Activated CD4-positive, alpha-beta T cell treated with anti-CD3 and anti-CD28 coated beads for 36 hours (primary cell): ENCODE measurements at regions not wholly inside any gene's neighbourhood (a gene's known extent, or its start where the extent isn't known, plus 50 kb on each side); places are given as distances from the start of the nearest gene placed in this dataset.
A peak's percentile ranks its signal among the peaks of the same experiment; 100 is the strongest.

ENCODE experiments used
- ATAC-seq: fragments of 200-7000 bp; cut with Tn5 transposase; one replicate; pipeline ENCODE4 v1.10.0; 2021; ENCODE audit warnings: mild to moderate bottlenecking, moderate library complexity
- CTCF ChIA-PET: fragments of 350-600 bp; sonication (Branson Sonifier 250); formaldehyde crosslinking; loops from one replicate; lab custom pipeline; 2021; ENCODE audit warnings: antibody characterized with exemption; lab: Charles Lee
- POLR2A ChIA-PET: fragments of 350-600 bp; sonication (Branson Sonifier 250); formaldehyde crosslinking; loops from one replicate; lab custom pipeline; 2021; ENCODE audit warnings: antibody characterized with exemption, inconsistent platforms; lab: Charles Lee
- DNase-seq: peaks from one replicate; pipeline ENCODE4 v3.0.0-alpha.2; 2020
- H3K27ac Mint-ChIP-seq: one replicate; pipeline ENCODE4 v1.8.0; 2021; ENCODE audit warnings: mixed read lengths
- H3K27me3 Mint-ChIP-seq: one replicate; pipeline ENCODE4 v1.8.0; 2021; ENCODE audit warnings: mixed read lengths
- H3K36me3 Mint-ChIP-seq: one replicate; pipeline ENCODE4 v1.8.0; 2021; ENCODE audit warnings: low read depth, mixed read lengths
- H3K4me1 Mint-ChIP-seq: one replicate; pipeline ENCODE4 v1.8.0; 2021; ENCODE audit warnings: mixed read lengths
- H3K4me3 Mint-ChIP-seq: one replicate; pipeline ENCODE4 v1.8.0; 2021; ENCODE audit warnings: mild to moderate bottlenecking, moderate library complexity, mixed read lengths
- H3K9me3 Mint-ChIP-seq: one replicate; pipeline ENCODE4 v1.8.0; 2021; ENCODE audit warnings: low read depth, mixed read lengths
- intact Hi-C, 2 experiments: fragments of 100-400 bp; cut with DNase I in 1 of 2; cut with micrococcal nuclease in 1 of 2; formaldehyde crosslinking; loops; one replicate each; pipeline versions ENCODE4 v1.14.2 to v1.15.1; 2022 to 2024; cut with DNase I, micrococcal nuclease

GRCh38 chr11:81870815-81871214 is 862.8 kb downstream of the FAM181B start:
- H3K36me3 Mint-ChIP-seq = peaks cover 3% of the 10 kb centered on the region
- DNase-seq (no peak), ATAC-seq (no peak)
- intact Hi-C loops = loop anchor here (1.0 to 2.0 kb wide), 5 partner anchors 15 to 133 kb away; no protein-coding TSS in a partner anchor
- peak overlapping the region; percentile 56 for H3K4me3 Mint-ChIP-seq
- H3K27me3 Mint-ChIP-seq = no peaks in the 10 kb centered on the region
- POLR2A ChIA-PET = interaction anchor here (0.5 kb wide), 1 partner anchor 82 kb away, joined by 7 read pairs; no protein-coding TSS in a partner anchor
- CTCF ChIA-PET = interaction anchor here (0.7 to 1.5 kb wide), 2 partner anchors 67 to 92 kb away, joined by 4 read pairs; no protein-coding TSS in a partner anchor
- peaks cover 4% of the 10 kb centered on the region for H3K9me3 Mint-ChIP-seq
- H3K27ac Mint-ChIP-seq = peak overlapping the region; percentile 96
- peaks cover 56% of the 10 kb centered on the region for H3K4me1 Mint-ChIP-seq

- ChIA-PET CTCF (interaction anchor here (0.7 to 1.5 kb wide), 2 partner anchors 66 to 93 kb away, joined by 4 read pairs; no protein-coding TSS in a partner anchor), POLR2A (no interaction called here)
- Mint-ChIP-seq H3K27me3 (no peaks in the 10 kb centered on the region), H3K36me3 (peaks cover 3% of the 10 kb centered on the region), H3K4me3 (peak overlapping the region; percentile 56), H3K4me1 (peaks cover 48% of the 10 kb centered on the region), H3K27ac (peak overlapping the region; percentile 96), H3K9me3 (peaks cover 4% of the 10 kb centered on the region)
- DNase-seq (peak; percentile 22), ATAC-seq (peak; percentile 82)
- intact Hi-C loops = loop anchor here (1.0 to 2.0 kb wide), 5 partner anchors 16 to 134 kb away; no protein-coding TSS in a partner anchor
Measured at GRCh38 chr11:81870066-81870412, 863.6 kb downstream of the FAM181B start.

GRCh38 chr11:81869351-81870065 is 864.2 kb downstream of the FAM181B start:
- POLR2A ChIA-PET = no interaction called here
- CTCF ChIA-PET = no interaction called here
- peak overlapping the region; percentile 72 for H3K27ac Mint-ChIP-seq

GRCh38 chr11:81866896-81867295 is 866.8 kb downstream of the FAM181B start:
- no peak overlapping the region for H3K4me3 Mint-ChIP-seq
- no peak for DNase-seq
- H3K36me3 Mint-ChIP-seq = peaks cover 3% of the 10 kb centered on the region
- ChIA-PET POLR2A (no interaction called here), CTCF (no interaction called here)
- H3K27me3 Mint-ChIP-seq = no peaks in the 10 kb centered on the region
- peaks cover 4% of the 10 kb centered on the region for H3K9me3 Mint-ChIP-seq
- intact Hi-C loops = no loop called here
- no peak for ATAC-seq
- H3K4me1 Mint-ChIP-seq = peaks cover 37% of the 10 kb centered on the region
- no peak overlapping the region for H3K27ac Mint-ChIP-seq

More at GRCh38 chr11:81869351-81870065, 864.2 kb downstream of the FAM181B start:
- Mint-ChIP-seq H3K4me3 (peak overlapping the region; percentile 56), H3K9me3 (peaks cover 4% of the 10 kb centered on the region), H3K36me3 (peaks cover 3% of the 10 kb centered on the region), H3K4me1 (peaks cover 44% of the 10 kb centered on the region), H3K27me3 (no peaks in the 10 kb centered on the region)
- intact Hi-C loops = loop anchor here (1.0 to 2.0 kb wide), 6 partner anchors 17 to 135 kb away; no protein-coding TSS in a partner anchor
- DNase-seq (peak; percentile 95), ATAC-seq (peak; percentile 85)

- Mint-ChIP-seq H3K36me3 (no peaks in the 10 kb centered on the region), H3K27me3 (peaks cover 2% of the 10 kb centered on the region), H3K27ac (peak overlapping the region; percentile 17), H3K4me3 (no peak overlapping the region), H3K4me1 (no peaks in the 10 kb centered on the region), H3K9me3 (no peaks in the 10 kb centered on the region)
- intact Hi-C loops = no loop called here
- ChIA-PET POLR2A (no interaction called here), CTCF (interaction anchor here (1.0 kb wide), 1 partner anchor 12 kb away, joined by 3 read pairs; no protein-coding TSS in a partner anchor)
- ATAC-seq (no peak), DNase-seq (no peak)
Measured at GRCh38 chr11:81857386-81857785, 876.3 kb downstream of the FAM181B start.

GRCh38 chr11:81853791-81854190 is 879.9 kb downstream of the FAM181B start:
- DNase-seq (no peak), ATAC-seq (no peak)
- no peaks in the 10 kb centered on the region for H3K36me3 Mint-ChIP-seq
- no peaks in the 10 kb centered on the region for H3K9me3 Mint-ChIP-seq
- intact Hi-C loops = no loop called here
- H3K4me3 Mint-ChIP-seq = no peak overlapping the region
- no peaks in the 10 kb centered on the region for H3K27me3 Mint-ChIP-seq
- no peak overlapping the region for H3K27ac Mint-ChIP-seq
- H3K4me1 Mint-ChIP-seq = peaks cover 2% of the 10 kb centered on the region
- CTCF ChIA-PET = no interaction called here
- POLR2A ChIA-PET = no interaction called here

GRCh38 chr11:81852896-81853295 is 880.8 kb downstream of the FAM181B start:
- H3K27ac Mint-ChIP-seq = no peak overlapping the region
- no peaks in the 10 kb centered on the region for H3K36me3 Mint-ChIP-seq
- H3K4me1 Mint-ChIP-seq = peaks cover 2% of the 10 kb centered on the region
- ATAC-seq (no peak), DNase-seq (no peak)
- ChIA-PET POLR2A (no interaction called here), CTCF (no interaction called here)
- H3K9me3 Mint-ChIP-seq = no peaks in the 10 kb centered on the region
- intact Hi-C loops = no loop called here
- no peak overlapping the region for H3K4me3 Mint-ChIP-seq
- no peaks in the 10 kb centered on the region for H3K27me3 Mint-ChIP-seq

- Mint-ChIP-seq H3K4me3 (no peak overlapping the region), H3K36me3 (no peaks in the 10 kb centered on the region), H3K4me1 (no peaks in the 10 kb centered on the region), H3K9me3 (peaks cover 3% of the 10 kb centered on the region), H3K27me3 (no peaks in the 10 kb centered on the region), H3K27ac (no peak overlapping the region)
- ChIA-PET POLR2A (no interaction called here), CTCF (no interaction called here)
- intact Hi-C loops = no loop called here
- DNase-seq (no peak), ATAC-seq (no peak)
Measured at GRCh38 chr11:81840380-81840779, 893.3 kb downstream of the FAM181B start.

- Mint-ChIP-seq H3K4me3 (no peak overlapping the region), H3K27me3 (no peaks in the 10 kb centered on the region), H3K4me1 (no peaks in the 10 kb centered on the region), H3K36me3 (no peaks in the 10 kb centered on the region), H3K9me3 (peaks cover 3% of the 10 kb centered on the region), H3K27ac (no peak overlapping the region)
- no peak for DNase-seq
- POLR2A ChIA-PET = no interaction called here
- intact Hi-C loops = no loop called here
- no peak for ATAC-seq
- CTCF ChIA-PET = no interaction called here
Measured at GRCh38 chr11:81839976-81840375, 893.7 kb downstream of the FAM181B start.

- Mint-ChIP-seq H3K27me3 (no peaks in the 10 kb centered on the region), H3K9me3 (peaks cover 6% of the 10 kb centered on the region), H3K36me3 (peaks cover 3% of the 10 kb centered on the region), H3K4me3 (no peak overlapping the region), H3K4me1 (no peaks in the 10 kb centered on the region), H3K27ac (no peak overlapping the region)
- intact Hi-C loops = no loop called here
- POLR2A ChIA-PET = no interaction called here
- CTCF ChIA-PET = no interaction called here
- no peak for DNase-seq
- no peak for ATAC-seq
Measured at GRCh38 chr11:81839016-81839415, 894.6 kb downstream of the FAM181B start.

- intact Hi-C loops = no loop called here
- no peak for ATAC-seq
- Mint-ChIP-seq H3K27me3 (no peaks in the 10 kb centered on the region), H3K36me3 (peaks cover 10% of the 10 kb centered on the region), H3K27ac (no peak overlapping the region), H3K4me1 (peaks cover 2% of the 10 kb centered on the region), H3K9me3 (peaks cover 25% of the 10 kb centered on the region), H3K4me3 (no peak overlapping the region)
- CTCF ChIA-PET = no interaction called here
- DNase-seq = no peak
- POLR2A ChIA-PET = no interaction called here
Measured at GRCh38 chr11:81829976-81830375, 903.7 kb downstream of the FAM181B start.

GRCh38 chr11:81825346-81825745 is 908.3 kb downstream of the FAM181B start:
- H3K27ac Mint-ChIP-seq = no peak overlapping the region
- peaks cover 3% of the 10 kb centered on the region for H3K9me3 Mint-ChIP-seq
- no peaks in the 10 kb centered on the region for H3K36me3 Mint-ChIP-seq

More at GRCh38 chr11:81825346-81825745, 908.3 kb downstream of the FAM181B start:
- Mint-ChIP-seq H3K4me1 (peaks cover 6% of the 10 kb centered on the region), H3K27me3 (no peaks in the 10 kb centered on the region), H3K4me3 (no peak overlapping the region)
- POLR2A ChIA-PET = no interaction called here
- DNase-seq (no peak), ATAC-seq (no peak)
- CTCF ChIA-PET = no interaction called here
- intact Hi-C loops = no loop called here
